Kidney (tissue), 13 donors: ENCODE measurements at regions not wholly inside any gene's neighbourhood (a gene's known extent, or its start where the extent isn't known, plus 50 kb on each side); places are given as distances from the start of the nearest gene placed in this dataset.
A peak's percentile ranks its signal among the peaks of the same experiment; 100 is the strongest.
"Not testable (repeated sequence)": the region's sequence is repeated elsewhere in the genome, so short reads cannot be mapped to it uniquely, and the experiment has no call there.

ENCODE experiments used
- DNase-seq, 5 donors: peaks; one replicate each; pipeline ENCODE4 v3.0.0-alpha.2; 2013 to 2020
- FAIRE-seq: peaks from 2 replicates; lab custom pipeline; 2012; peaks lifted over from hg19 to GRCh38; lab: Jason Lieb, UNC
- H3K27ac ChIP-seq, 2 donors: one replicate each; pipeline ENCODE4 v1.7.0; 2013; ENCODE audit warnings: low read depth in 2 of 2, low read length in 2 of 2, inconsistent platforms in 1 of 2
- H3K27me3 ChIP-seq: one replicate; pipeline ENCODE4 v1.7.1; 2013; ENCODE audit warnings: low read length, inconsistent platforms; ENCODE audit not compliant: control insufficient read depth, insufficient read depth
- H3K36me3 ChIP-seq, 3 donors: one replicate each; pipeline versions ENCODE4 v1.7.0 to v1.7.1; 2013; ENCODE audit warnings: low read length in 3 of 3, control low read depth in 1 of 3, inconsistent platforms in 1 of 3; ENCODE audit not compliant: insufficient read depth in 3 of 3, control insufficient read depth in 2 of 3
- H3K4me1 ChIP-seq, 3 donors: one replicate each; pipeline versions ENCODE4 v1.7.0 to v1.7.1; 2013; ENCODE audit warnings: low read length in 3 of 3, inconsistent platforms in 1 of 3, low read depth in 1 of 3; ENCODE audit not compliant: control insufficient read depth in 2 of 3, insufficient read depth in 2 of 3
- H3K4me3 ChIP-seq, 3 donors: one replicate each; pipeline versions ENCODE4 v1.7.0 to v1.8.1; 2013; ENCODE audit warnings: low read length in 3 of 3, control low read depth in 1 of 3, inconsistent platforms in 1 of 3
- H3K9ac ChIP-seq, 3 donors: one replicate each; pipeline versions ENCODE4 v1.7.0 to v1.7.1; 2013; ENCODE audit warnings: low read length in 3 of 3, control low read depth in 1 of 3, inconsistent platforms in 1 of 3
- H3K9me3 ChIP-seq, 3 donors: one replicate each; pipeline versions ENCODE4 v1.7.0 to v1.7.1; 2013; ENCODE audit warnings: low read length in 3 of 3, control low read depth in 1 of 3, inconsistent platforms in 1 of 3; ENCODE audit not compliant: control insufficient read depth in 2 of 3, insufficient read depth in 1 of 3
- intact Hi-C: fragments of 100-400 bp; cut with DNase I; formaldehyde crosslinking; loops from one replicate; pipeline ENCODE4 v1.11.1; 2022
- TF ChIP-seq, protein P1 (sequence below): IDR thresholded peaks from 3 replicates; pipeline ENCODE4 v1.5.1; 2012; ENCODE audit warnings: mild to moderate bottlenecking, moderate library complexity, borderline replicate concordance; ENCODE audit not compliant: insufficient read depth; ENCODE audit errors: extremely low read depth
- donor health status: control.
- donor health status: control.
- donor health status: control.
- donor health status: control.
- donor health status: control.
- donor health status: DM: yes; HTN: yes; CAD: no.
- donor health status: Normal renal cell carcinoma (clear cell type).

GRCh38 chr10:129058664-129059155 lies 408.3 kb upstream of the MGMT start:
- FAIRE-seq (no peak), DNase-seq (peak in 1 of 5 donors; percentile 4)
- peaks cover 0 to 2% (median 0%) of the 10 kb centered on the region in 3 donors for H3K4me1 ChIP-seq
- no peak overlapping the region for H3K4me3 ChIP-seq
- H3K27me3 ChIP-seq = peaks cover 2% of the 10 kb centered on the region
- H3K36me3 ChIP-seq = no peaks in the 10 kb centered on the region
- TF ChIP-seq, protein P1, sequence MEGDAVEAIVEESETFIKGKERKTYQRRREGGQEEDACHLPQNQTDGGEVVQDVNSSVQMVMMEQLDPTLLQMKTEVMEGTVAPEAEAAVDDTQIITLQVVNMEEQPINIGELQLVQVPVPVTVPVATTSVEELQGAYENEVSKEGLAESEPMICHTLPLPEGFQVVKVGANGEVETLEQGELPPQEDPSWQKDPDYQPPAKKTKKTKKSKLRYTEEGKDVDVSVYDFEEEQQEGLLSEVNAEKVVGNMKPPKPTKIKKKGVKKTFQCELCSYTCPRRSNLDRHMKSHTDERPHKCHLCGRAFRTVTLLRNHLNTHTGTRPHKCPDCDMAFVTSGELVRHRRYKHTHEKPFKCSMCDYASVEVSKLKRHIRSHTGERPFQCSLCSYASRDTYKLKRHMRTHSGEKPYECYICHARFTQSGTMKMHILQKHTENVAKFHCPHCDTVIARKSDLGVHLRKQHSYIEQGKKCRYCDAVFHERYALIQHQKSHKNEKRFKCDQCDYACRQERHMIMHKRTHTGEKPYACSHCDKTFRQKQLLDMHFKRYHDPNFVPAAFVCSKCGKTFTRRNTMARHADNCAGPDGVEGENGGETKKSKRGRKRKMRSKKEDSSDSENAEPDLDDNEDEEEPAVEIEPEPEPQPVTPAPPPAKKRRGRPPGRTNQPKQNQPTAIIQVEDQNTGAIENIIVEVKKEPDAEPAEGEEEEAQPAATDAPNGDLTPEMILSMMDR = no peak
- intact Hi-C loops = no loop called here
- H3K9ac ChIP-seq = no peak overlapping the region
- H3K9me3 ChIP-seq = no peaks in the 10 kb centered on the region
- H3K27ac ChIP-seq = no peak overlapping the region

DNA sequence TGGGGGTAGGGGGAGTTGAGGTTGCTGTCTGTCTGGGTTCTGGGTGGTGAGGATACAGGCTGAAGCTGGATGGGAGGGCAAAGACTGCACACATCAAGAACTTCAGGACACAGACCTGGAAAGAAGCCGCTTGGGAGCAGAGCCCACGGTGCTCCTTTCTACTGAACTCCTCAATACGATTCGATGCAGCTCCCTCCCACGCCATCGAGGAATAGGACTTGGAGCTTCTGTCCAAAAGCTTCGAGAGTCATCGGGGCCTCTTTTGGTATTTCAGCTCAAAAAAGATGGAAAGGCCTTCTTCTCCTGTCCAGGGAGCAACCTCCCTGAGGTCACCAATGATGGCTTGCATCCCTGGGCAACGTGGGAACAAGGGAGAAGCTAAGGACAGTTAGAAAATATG lies 407.1 kb upstream of the MGMT start:
- H3K9ac ChIP-seq = no peak overlapping the region
- no peak overlapping the region for H3K27ac ChIP-seq
- H3K4me1 ChIP-seq = peaks cover 0 to 2% (median 0%) of the 10 kb centered on the region in 3 donors
- FAIRE-seq = no peak
- DNase-seq = peak in 1 of 5 donors; percentile 4
- H3K27me3 ChIP-seq = peaks cover 2% of the 10 kb centered on the region
- no peak overlapping the region for H3K4me3 ChIP-seq
- no peaks in the 10 kb centered on the region for H3K36me3 ChIP-seq
- intact Hi-C loops = no loop called here
- no peaks in the 10 kb centered on the region for H3K9me3 ChIP-seq
- TF ChIP-seq, protein P1 = no peak

DNA sequence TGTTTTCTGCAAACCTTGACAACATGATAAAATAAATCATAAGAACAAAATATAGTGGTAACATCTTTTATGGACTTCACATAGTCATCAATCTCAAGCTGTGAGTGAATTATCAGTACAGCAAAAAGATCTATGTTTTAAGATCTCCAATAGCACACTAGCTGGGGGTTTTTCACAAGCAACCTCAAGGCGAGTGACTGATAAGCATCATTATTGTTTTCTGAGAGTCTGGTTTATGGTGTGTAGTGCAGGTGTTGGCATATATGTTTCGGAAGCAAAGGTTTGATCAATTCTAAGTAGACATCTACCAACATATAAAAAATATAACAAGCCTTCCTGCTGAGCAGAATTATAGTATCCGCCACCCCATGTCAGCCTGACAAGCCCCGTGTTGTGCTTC lies 403.8 kb upstream of the MGMT start:
- TF ChIP-seq, protein P1 = no peak
- H3K27me3 ChIP-seq = no peaks in the 10 kb centered on the region
- no peak for DNase-seq
- no peaks in the 10 kb centered on the region for H3K36me3 ChIP-seq
- intact Hi-C loops = no loop called here
- H3K9ac ChIP-seq = no peak overlapping the region
- H3K27ac ChIP-seq = no peak overlapping the region
- no peak for FAIRE-seq
- no peak overlapping the region for H3K4me3 ChIP-seq
- H3K4me1 ChIP-seq = no peaks in the 10 kb centered on the region
- no peaks in the 10 kb centered on the region for H3K9me3 ChIP-seq

- TF ChIP-seq, protein P1 = no peak
- Histone ChIP-seq H3K9ac (no peak overlapping the region), H3K9me3 (no peaks in the 10 kb centered on the region), H3K27me3 (no peaks in the 10 kb centered on the region), H3K36me3 (no peaks in the 10 kb centered on the region), H3K4me1 (no peaks in the 10 kb centered on the region), H3K4me3 (no peak overlapping the region), H3K27ac (no peak overlapping the region)
- FAIRE-seq = no peak
- no peak for DNase-seq
- intact Hi-C loops = no loop called here
These were observed 403.2 kb upstream of the MGMT start for GRCh38 chr10:129063877-129064276.

DNA sequence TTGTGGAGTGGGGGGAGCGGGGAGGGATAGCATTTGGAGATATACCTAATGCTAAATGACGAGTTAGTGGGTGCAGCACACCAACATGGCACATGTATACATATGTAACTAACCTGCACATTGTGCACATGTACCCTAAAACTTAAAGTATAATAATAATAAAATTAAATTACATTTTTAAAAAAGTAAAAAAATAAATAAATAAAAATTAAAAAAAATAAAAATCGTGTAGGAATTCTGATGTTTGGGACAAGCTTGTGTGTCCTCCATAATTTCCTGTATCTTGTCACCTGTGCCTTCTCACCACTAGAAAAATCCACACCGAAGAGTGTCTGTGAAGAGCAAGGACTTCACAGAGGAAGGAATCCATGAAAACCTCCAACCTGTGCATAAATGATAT lies 400.5 kb upstream of the MGMT start:
- intact Hi-C loops, H3K9me3 ChIP-seq, FAIRE-seq, H3K27ac ChIP-seq, H3K36me3 ChIP-seq, DNase-seq, H3K9ac ChIP-seq, H3K4me3 ChIP-seq, H3K4me1 ChIP-seq, H3K27me3 ChIP-seq: not testable (repeated sequence)
